Upper lobe of left lung (tissue), 4 donors: ENCODE measurements at regions not wholly inside any gene's neighbourhood (a gene's known extent, or its start where the extent isn't known, plus 50 kb on each side); places are given as distances from the start of the nearest gene placed in this dataset.

Source experiments
- EP300 ChIP-seq, 4 donors: sonication (generic); formaldehyde crosslinking; IDR thresholded peaks; one replicate each; pipeline ENCODE4 v1.5.1; 2017; ENCODE audit warnings: antibody characterized with exemption in 4 of 4, control low read depth in 2 of 4
- POLR2A ChIP-seq, 4 donors: fragments of 450-650 bp; IDR thresholded peaks; one replicate each; pipeline ENCODE4 v1.5.1; 2016 to 2017; ENCODE audit warnings: antibody characterized with exemption in 4 of 4, mild to moderate bottlenecking in 2 of 4
- POLR2AphosphoS5 ChIP-seq, 2 donors: sonication (generic); formaldehyde crosslinking; IDR thresholded peaks; one replicate each; pipeline ENCODE4 v1.5.1; 2017; ENCODE audit warnings: antibody characterized with exemption in 2 of 2

DNA sequence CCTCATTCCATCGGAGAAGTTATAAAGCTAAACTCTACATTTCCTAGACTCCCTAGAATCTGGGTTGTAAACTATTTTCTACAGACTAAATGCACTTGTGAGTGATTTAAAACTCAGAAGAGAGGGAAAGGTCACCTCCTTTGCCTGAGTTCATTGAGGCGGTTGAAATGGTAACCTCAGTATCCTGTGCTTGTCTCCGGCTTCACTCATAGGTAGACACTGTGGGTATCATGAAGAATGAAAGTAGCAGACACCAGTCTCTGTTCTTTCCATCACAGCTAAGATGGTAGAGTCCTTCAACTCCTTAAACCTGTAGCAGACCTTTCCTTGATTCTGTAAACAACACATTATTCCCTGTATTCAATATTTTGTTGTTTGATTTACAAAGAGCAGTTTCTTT is 291.3 kb upstream of the ANKRD50 start:
- TF ChIP-seq EP300 (IDR thresholded peaks at IDR 0.05): no peak
- no peak for TF ChIP-seq POLR2A (IDR thresholded peaks at IDR 0.05)
- TF ChIP-seq POLR2AphosphoS5 (IDR thresholded peaks at IDR 0.05): no peak
